Stimulated activated effector memory CD8-positive, alpha-beta T cell treated with anti-CD3 and anti-CD28 coated beads, Interleukin-12 subunit alpha, Interleukin-12 subunit beta, amount 100 ng/mL, for 72 hours (primary cell): ENCODE measurements at regions not wholly inside any gene's neighbourhood (a gene's known extent, or its start where the extent isn't known, plus 50 kb on each side); places are given as distances from the start of the nearest gene placed in this dataset.

Source experiments
- ATAC-seq: fragments of 150-1000 bp; cut with Tn5 transposase; 2 replicates; pipeline ENCODE4 v1.10.0; 2021
- DNase-seq, 2 donors: peaks; one replicate each; pipeline ENCODE4 v3.0.0; 2021 to 2022; ENCODE audit warnings: low spot score in 2 of 2
- H3K27ac Mint-ChIP-seq: one replicate; pipeline ENCODE4 v1.8.0; 2022; ENCODE audit warnings: mild to moderate bottlenecking, mixed read lengths
- H3K36me3 Mint-ChIP-seq: one replicate; pipeline ENCODE4 v1.8.0; 2022; ENCODE audit warnings: mild to moderate bottlenecking, mixed read lengths
- H3K4me1 Mint-ChIP-seq: one replicate; pipeline ENCODE4 v1.8.0; 2022; ENCODE audit warnings: mixed read lengths
- H3K4me3 Mint-ChIP-seq: one replicate; pipeline ENCODE4 v1.8.0; 2022; ENCODE audit warnings: mild to moderate bottlenecking, mixed read lengths
- H3K9me3 Mint-ChIP-seq: one replicate; pipeline ENCODE4 v1.8.0; 2022; ENCODE audit warnings: mixed read lengths

GRCh38 chr21:17461014-17461413 is 51.8 kb upstream of the CXADR start:
- H3K27ac Mint-ChIP-seq, result no peak overlapping the region
- H3K4me1 Mint-ChIP-seq, result no peaks in the 10 kb centered on the region
- no peak overlapping the region for H3K4me3 Mint-ChIP-seq
- no peak for ATAC-seq
- H3K36me3 Mint-ChIP-seq, result no peaks in the 10 kb centered on the region
- H3K9me3 Mint-ChIP-seq, result no peaks in the 10 kb centered on the region
- no peak for DNase-seq

DNA sequence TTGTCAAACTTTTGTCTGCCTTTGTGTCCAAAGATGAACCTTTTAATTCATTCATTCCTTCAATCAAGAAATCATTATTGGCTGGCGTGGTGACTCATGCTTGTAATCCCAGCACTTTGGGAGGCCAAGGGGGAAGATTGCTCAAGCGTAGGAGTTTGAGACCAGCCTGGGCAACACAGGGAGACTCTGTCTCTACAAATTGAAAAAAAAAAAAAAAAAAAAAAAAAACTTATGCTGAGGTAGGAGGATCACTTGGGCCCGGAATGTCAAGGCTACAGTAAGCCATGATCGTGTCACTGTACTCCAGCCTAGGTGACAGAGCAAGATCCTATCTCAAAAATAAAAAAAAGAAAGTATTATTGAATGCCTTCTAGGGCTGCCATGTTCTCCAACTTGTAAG is 51.3 kb upstream of the CXADR start:
- no peak overlapping the region for H3K27ac Mint-ChIP-seq
- H3K36me3 Mint-ChIP-seq, result no peaks in the 10 kb centered on the region
- H3K4me3 Mint-ChIP-seq, result no peak overlapping the region
- ATAC-seq (no peak), DNase-seq (no peak)
- no peaks in the 10 kb centered on the region for H3K4me1 Mint-ChIP-seq
- no peaks in the 10 kb centered on the region for H3K9me3 Mint-ChIP-seq

DNA sequence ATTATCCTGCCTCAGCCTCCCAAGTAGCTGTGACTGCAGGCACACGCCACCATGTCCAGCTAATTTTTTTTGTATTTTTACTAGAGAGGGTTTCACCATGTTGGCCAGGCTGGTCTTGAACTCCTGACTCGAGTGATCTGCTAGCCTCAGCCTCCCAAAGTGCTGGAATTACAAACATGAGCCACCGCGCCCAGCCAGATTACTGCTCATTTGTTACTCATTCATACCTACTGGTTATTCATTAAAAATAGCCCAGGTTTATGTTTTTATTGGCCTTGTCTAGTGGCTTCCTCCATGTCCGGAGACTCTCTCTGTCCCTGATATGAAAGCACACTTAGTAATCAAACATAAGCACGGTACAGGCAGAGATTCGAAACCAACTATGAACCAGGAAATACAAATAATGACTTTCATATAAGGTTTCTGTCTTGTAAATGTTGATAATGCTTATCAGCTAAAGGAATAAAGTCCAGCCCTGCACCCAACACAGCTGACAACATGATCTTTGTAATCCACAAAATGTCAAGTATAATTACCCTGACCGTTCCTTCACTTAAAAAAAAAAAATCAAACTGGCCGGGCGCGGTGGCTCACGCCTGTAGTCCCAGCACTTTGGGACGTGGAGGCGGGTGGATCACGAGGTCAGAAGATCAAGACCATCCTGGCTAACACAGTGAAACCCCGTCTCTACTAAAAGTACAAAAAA is 50.4 kb upstream of the CXADR start:
- Mint-ChIP-seq H3K9me3 (no peaks in the 10 kb centered on the region), H3K36me3 (no peaks in the 10 kb centered on the region), H3K27ac (no peak overlapping the region), H3K4me1 (no peaks in the 10 kb centered on the region), H3K4me3 (no peak overlapping the region)
- DNase-seq, result no peak
- ATAC-seq, result no peak
